ENCODE measurements at regions not wholly inside any gene's neighbourhood (a gene's known extent, or its start where the extent isn't known, plus 50 kb on each side); places are given as distances from the start of the nearest gene placed in this dataset.

GRCh38 chr3:152778022-152778421 is 56.9 kb upstream of the P2RY1 start:
- TF ChIP-seq BACH2 (CRISPR knock-in tag; IDR thresholded peaks at IDR 0.05; ENCODE audit: borderline replicate concordance) (no peak), ZNF70 (CRISPR knock-in tag; IDR thresholded peaks at IDR 0.05) (no peak), ZNF565 (CRISPR knock-in tag; conservative IDR thresholded peaks at IDR 0.05; ENCODE audit: low read depth) (no peak), PPARA (CRISPR knock-in tag; IDR thresholded peaks at IDR 0.05; ENCODE audit: borderline replicate concordance) (no peak), PATZ1 (CRISPR knock-in tag; IDR thresholded peaks at IDR 0.05; ENCODE audit: borderline replicate concordance) (no peak)
- ATAC-seq, result no peak

- 0 out of 2 replicates have a peak, but pooled peaks have one; percentile 40 for TF ChIP-seq ISL1 (CRISPR knock-in tag; IDR thresholded peaks at IDR 0.05)
- TF ChIP-seq CSDC2 (CRISPR knock-in tag; IDR thresholded peaks at IDR 0.05), result no peak
- no peak for TF ChIP-seq TSHZ2 (CRISPR knock-in tag; IDR thresholded peaks at IDR 0.05)
- TF ChIP-seq ZNF70 (CRISPR knock-in tag; IDR thresholded peaks at IDR 0.05), result no peak
- ATAC-seq, result no peak
Observed at GRCh38 chr3:152779653-152780052, 55.3 kb upstream of the P2RY1 start.

- TF ChIP-seq TOX (CRISPR knock-in tag; IDR thresholded peaks at IDR 0.05; ENCODE audit: borderline replicate concordance), result no peak
- no peak for ATAC-seq
Observed at GRCh38 chr3:152780553-152780952, 54.4 kb upstream of the P2RY1 start.

GRCh38 chr3:152785051-152785450 is 49.9 kb upstream of the P2RY1 start:
- no peak for ATAC-seq
- TF ChIP-seq TOX (CRISPR knock-in tag; IDR thresholded peaks at IDR 0.05; ENCODE audit: borderline replicate concordance) (no peak), CSRNP3 (CRISPR knock-in tag; IDR thresholded peaks at IDR 0.05) (no peak), BACH2 (CRISPR knock-in tag; IDR thresholded peaks at IDR 0.05; ENCODE audit: borderline replicate concordance) (no peak), TCF4 (CRISPR knock-in tag; IDR thresholded peaks at IDR 0.05; ENCODE audit: borderline replicate concordance) (no peak)

Data from SK-N-SH treated with all-trans-retinoic acid at 6 μM for 48 hours (cell line).